K562 (cell line): ENCODE measurements at regions not wholly inside any gene's neighbourhood (a gene's known extent, or its start where the extent isn't known, plus 50 kb on each side); places are given as distances from the start of the nearest gene placed in this dataset.

Experiments used
- ATAC-seq: fragments of 200-7000 bp; cut with Tn5 transposase; 3 replicates; pipeline ENCODE4 v1.9.1; 2020; ENCODE audit warnings: moderate library complexity
- BruUV-seq: library from RNA; stranded (reverse); fragments of 400-500 nt; replicated peaks from 2 replicates; lab custom pipeline; 2021; lab: Mats Ljungman, UMichigan
- CTCF ChIA-PET: fragments of 300-600 bp; formaldehyde crosslinking; extraction: SDS; loops from one replicate; lab custom pipeline; 2021; ENCODE audit warnings: low intra/inter-chr PET ratio; lab: Yijun Ruan, JAX
- POLR2A ChIA-PET: fragments of 300-600, 350-650 bp; sonication (Branson Sonifier 250); formaldehyde crosslinking; extraction: SDS; loops from one replicate; lab custom pipeline; 2021; ENCODE audit warnings: antibody characterized with exemption, inconsistent platforms; lab: Yijun Ruan, JAX
- DNase-seq, 4 experiments: peaks; one replicate each; pipeline versions ENCODE4 v3.0.0 to v3.0.0-alpha.2; 2011 to 2018; ENCODE audit warnings: low spot score in 3 of 4, mixed read lengths in 3 of 4; ENCODE audit errors: extremely low read depth in 1 of 4
- FAIRE-seq: peaks from 2 replicates; lab custom pipeline; 2011; peaks lifted over from hg19 to GRCh38; lab: Jason Lieb, UNC
- H2AFZ ChIP-seq: 2 replicates; pipeline ENCODE4 v1.6.0; 2011; ENCODE audit warnings: low read depth, low read length, control low read depth, inconsistent platforms
- H3K27ac ChIP-seq: fragments of 200-600 bp; 3 replicates; pipeline ENCODE4 v1.8.0; 2011; ENCODE audit warnings: low read depth, mild to moderate bottlenecking, control low read depth, inconsistent platforms, low read length, moderate library complexity, mixed read lengths; ENCODE audit errors: extremely low read depth
- H3K27me3 ChIP-seq, 2 experiments: fragments of 300-600 bp in 1 of 2; 2 replicates in 1 of 2; 3 replicates in 1 of 2; pipeline versions ENCODE4 v1.6.0 to v1.8.0; 2011; ENCODE audit warnings: inconsistent platforms in 2 of 2, low read length in 2 of 2, mild to moderate bottlenecking in 1 of 2, mixed read lengths in 1 of 2, moderate library complexity in 1 of 2; ENCODE audit not compliant: control insufficient read depth in 2 of 2, insufficient read depth in 2 of 2
- H3K36me3 ChIP-seq: fragments of 300-600 bp; 3 replicates; pipeline ENCODE4 v1.8.0; 2011; ENCODE audit warnings: mild to moderate bottlenecking, low read length, inconsistent platforms; ENCODE audit not compliant: control insufficient read depth, insufficient read depth
- H3K4me1 ChIP-seq, 2 experiments: fragments of 200-600 bp in 1 of 2; replicated peaks in 1 of 2; 2 replicates in 1 of 2; 3 replicates in 1 of 2; pipeline versions ENCODE4 v1.5.1 to v1.8.0; 2011; ENCODE audit warnings: inconsistent platforms in 2 of 2, low read length in 2 of 2, mild to moderate bottlenecking in 1 of 2, mixed read lengths in 1 of 2, moderate library complexity in 1 of 2; ENCODE audit not compliant: control insufficient read depth in 2 of 2, insufficient read depth in 2 of 2
- H3K4me2 ChIP-seq: 2 replicates; pipeline ENCODE4 v1.6.1; 2011; ENCODE audit warnings: low read length, control low read depth, inconsistent platforms, mixed read lengths; ENCODE audit not compliant: insufficient read depth
- H3K4me3 ChIP-seq: fragments of 200-600 bp; sonication (generic), shearing (Covaris generic); 2 replicates; pipeline ENCODE4 v1.5.1; 2016; ENCODE audit warnings: control low read depth, inconsistent platforms
- H3K79me2 ChIP-seq: fragments of 200-600 bp; 3 replicates; pipeline ENCODE4 v1.8.0; 2011; ENCODE audit warnings: low read length, inconsistent platforms; ENCODE audit not compliant: control insufficient read depth, insufficient read depth
- H3K9ac ChIP-seq, 2 experiments: 2 replicates each; pipeline versions ENCODE4 v1.6.0 to v1.6.1; 2011; ENCODE audit warnings: low read depth in 2 of 2, low read length in 2 of 2, control low read depth in 1 of 2, inconsistent platforms in 1 of 2, mild to moderate bottlenecking in 1 of 2, mixed read lengths in 1 of 2; ENCODE audit not compliant: insufficient read depth in 1 of 2
- H3K9me1 ChIP-seq: one replicate; pipeline ENCODE4 v1.6.0; 2011; ENCODE audit warnings: inconsistent platforms, mild to moderate bottlenecking, low read length, moderate library complexity; ENCODE audit not compliant: control insufficient read depth, insufficient read depth
- H3K9me3 ChIP-seq: replicated peaks from 2 replicates; pipeline ENCODE4 v1.5.1; 2011; ENCODE audit warnings: low read depth, low read length, inconsistent platforms; ENCODE audit not compliant: control insufficient read depth, insufficient read depth
- H4K20me1 ChIP-seq: replicated peaks from 2 replicates; pipeline ENCODE4 v1.6.1; 2011; ENCODE audit warnings: low read length, inconsistent platforms, mixed read lengths; ENCODE audit not compliant: control insufficient read depth, insufficient read depth
- BCL6 ChIP-seq: fragments of 250-450 bp; sonication (Bioruptor Pico); IDR thresholded peaks from 2 replicates; pipeline ENCODE4 v1.4.0; 2020
- KHSRP ChIP-seq: fragments of 450-650 bp; IDR thresholded peaks from 2 replicates; pipeline ENCODE4 v1.6.1; 2017
- MCM5 ChIP-seq: fragments of 450-650 bp; IDR thresholded peaks from 2 replicates; pipeline ENCODE4 v1.6.1; 2016; ENCODE audit warnings: low read depth
- POLR2A ChIP-seq: fragments of 450-650 bp; conservative IDR thresholded peaks from 2 replicates; pipeline ENCODE4 v1.6.1; 2016
- RAD51 ChIP-seq: fragments of 450-650 bp; IDR thresholded peaks from 2 replicates; pipeline ENCODE4 v1.7.1; 2016; ENCODE audit warnings: low read depth, mild to moderate bottlenecking, borderline replicate concordance
- SFPQ ChIP-seq: fragments of 200-400 bp; formaldehyde crosslinking; IDR thresholded peaks from 2 replicates; pipeline ENCODE4 v1.6.1; 2017; ENCODE audit warnings: mild to moderate bottlenecking, low read depth, low read length, moderate library complexity
- SMAD1 ChIP-seq: fragments of 150-350 bp; IDR thresholded peaks from 2 replicates; pipeline ENCODE4 v1.6.1; 2014; ENCODE audit warnings: low read length, low read depth; ENCODE audit not compliant: partially characterized antibody
- TAL1 ChIP-seq: fragments of 450-650 bp; IDR thresholded peaks from 2 replicates; pipeline ENCODE4 v1.6.1; 2016; ENCODE audit warnings: mild to moderate bottlenecking
- TCF7L2 ChIP-seq: fragments of 150-350 bp; IDR thresholded peaks from 2 replicates; pipeline ENCODE4 v1.6.1; 2016; ENCODE audit warnings: low read depth, mild to moderate bottlenecking, low read length, moderate library complexity
- ZBTB1 ChIP-seq: sonication (generic); formaldehyde crosslinking; IDR thresholded peaks from 2 replicates; pipeline ENCODE4 v1.8.1; 2023; ENCODE audit warnings: missing genetic modification reagents, low read depth, mild to moderate bottlenecking, borderline replicate concordance
- ZBTB5 ChIP-seq: fragments of 450-650 bp; IDR thresholded peaks from 2 replicates; pipeline ENCODE4 v1.6.1; 2017; ENCODE audit warnings: antibody characterized with exemption
- ZNF12 ChIP-seq: sonication (generic); formaldehyde crosslinking; IDR thresholded peaks from 2 replicates; pipeline ENCODE4 v1.4.0; 2020; ENCODE audit warnings: mild to moderate bottlenecking, missing genetic modification reagents
- ZNF512 ChIP-seq: IDR thresholded peaks from 2 replicates; pipeline ENCODE4 v1.6.1; 2016; ENCODE audit warnings: missing genetic modification characterization, missing compliant biosample characterization
- WGBS: fragments of 100-300 bp; shearing (Covaris generic); methylation state at CpG from one replicate; pipeline ENCODE4 v1.1.6; 2016; ENCODE audit warnings: low coverage, mixed read lengths; ENCODE audit not compliant: insufficient coverage; ENCODE audit errors: missing lambda C conversion rate; 5-methylcytosine and 5-hydroxymethylcytosine counted together
- in situ Hi-C: fragments of 300-500 bp; cut with MboI; formaldehyde crosslinking; loops from 4 replicates; pipeline ENCODE4 v1.15.0; 2018; ENCODE audit warnings: inconsistent platforms, mixed read lengths
- intact Hi-C: fragments of 100-400 bp; cut with micrococcal nuclease; formaldehyde crosslinking; loops from 2 replicates; pipeline ENCODE4 v1.14.2; 2022
- TF ChIP-seq, protein P1 (sequence below): IDR thresholded peaks from 3 replicates; pipeline ENCODE4 v1.6.1; 2011; ENCODE audit warnings: borderline replicate concordance, mild to moderate bottlenecking, moderate library complexity; ENCODE audit not compliant: insufficient read length; ENCODE audit errors: extremely low read depth

- no peak for TF ChIP-seq BCL6 (CRISPR knock-in tag)
- TF ChIP-seq ZBTB1 (CRISPR knock-in tag): no peak
Measured at GRCh38 chr1:98345417-98345816, 316.1 kb upstream of the SNX7 start (continued).

DNA sequence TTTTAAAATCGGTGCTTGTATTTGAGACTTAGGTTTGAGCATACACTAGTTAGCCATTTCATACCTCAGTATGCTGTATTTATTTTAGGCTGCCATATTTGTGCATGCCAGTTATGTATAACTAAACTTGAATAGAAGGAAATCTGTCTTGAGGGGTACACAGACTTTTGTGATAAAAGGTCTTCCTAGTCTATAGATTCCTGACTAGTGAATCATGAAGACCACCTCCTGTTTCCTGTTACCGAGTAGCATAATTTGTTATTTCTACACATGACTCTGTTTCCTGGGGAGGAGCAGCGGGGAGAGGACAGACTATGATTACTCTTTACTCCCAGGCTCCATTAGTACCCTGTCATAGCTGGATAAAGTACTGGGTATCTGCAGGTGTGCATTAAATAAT lies 316.8 kb upstream of the SNX7 start:
- FAIRE-seq: no peak
- no TSS peak for BruUV-seq
- Histone ChIP-seq H3K9me1 (no peaks in the 10 kb centered on the region), H3K4me2 (no peak overlapping the region), H4K20me1 (no peaks in the 10 kb centered on the region), H3K79me2 (no peaks in the 10 kb centered on the region), H3K9me3 (no peaks in the 10 kb centered on the region), H3K4me1 (no peaks in the 10 kb centered on the region), H3K36me3 (no peaks in the 10 kb centered on the region), H2AFZ (no peak overlapping the region), H3K4me3 (no peak overlapping the region), H3K27ac (no peak overlapping the region), H3K27me3 (no peaks in the 10 kb centered on the region), H3K9ac (no peak overlapping the region)
- no peak for ATAC-seq
- intact Hi-C loops (no loop called here), in situ Hi-C loops (no loop called here)
- ChIA-PET CTCF (no interaction called here), POLR2A (no interaction called here)
- TF ChIP-seq SFPQ: no peak
- no peak for TF ChIP-seq ZNF12 (CRISPR knock-in tag)
- no peak for TF ChIP-seq TAL1
- TF ChIP-seq, protein P1, sequence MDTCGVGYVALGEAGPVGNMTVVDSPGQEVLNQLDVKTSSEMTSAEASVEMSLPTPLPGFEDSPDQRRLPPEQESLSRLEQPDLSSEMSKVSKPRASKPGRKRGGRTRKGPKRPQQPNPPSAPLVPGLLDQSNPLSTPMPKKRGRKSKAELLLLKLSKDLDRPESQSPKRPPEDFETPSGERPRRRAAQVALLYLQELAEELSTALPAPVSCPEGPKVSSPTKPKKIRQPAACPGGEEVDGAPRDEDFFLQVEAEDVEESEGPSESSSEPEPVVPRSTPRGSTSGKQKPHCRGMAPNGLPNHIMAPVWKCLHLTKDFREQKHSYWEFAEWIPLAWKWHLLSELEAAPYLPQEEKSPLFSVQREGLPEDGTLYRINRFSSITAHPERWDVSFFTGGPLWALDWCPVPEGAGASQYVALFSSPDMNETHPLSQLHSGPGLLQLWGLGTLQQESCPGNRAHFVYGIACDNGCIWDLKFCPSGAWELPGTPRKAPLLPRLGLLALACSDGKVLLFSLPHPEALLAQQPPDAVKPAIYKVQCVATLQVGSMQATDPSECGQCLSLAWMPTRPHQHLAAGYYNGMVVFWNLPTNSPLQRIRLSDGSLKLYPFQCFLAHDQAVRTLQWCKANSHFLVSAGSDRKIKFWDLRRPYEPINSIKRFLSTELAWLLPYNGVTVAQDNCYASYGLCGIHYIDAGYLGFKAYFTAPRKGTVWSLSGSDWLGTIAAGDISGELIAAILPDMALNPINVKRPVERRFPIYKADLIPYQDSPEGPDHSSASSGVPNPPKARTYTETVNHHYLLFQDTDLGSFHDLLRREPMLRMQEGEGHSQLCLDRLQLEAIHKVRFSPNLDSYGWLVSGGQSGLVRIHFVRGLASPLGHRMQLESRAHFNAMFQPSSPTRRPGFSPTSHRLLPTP: no peak
- TF ChIP-seq POLR2A: no peak
- no peak for TF ChIP-seq TCF7L2
- TF ChIP-seq SMAD1: no peak
- TF ChIP-seq MCM5: no peak
- no peak for TF ChIP-seq RAD51
- TF ChIP-seq ZNF512: no peak
- no peak for TF ChIP-seq ZBTB5
- no peak for TF ChIP-seq KHSRP
- 6% methylated on average over 3 of the region's 3 CpGs for WGBS
- no peak for DNase-seq
